Natural killer cell (primary cell): ENCODE measurements at regions not wholly inside any gene's neighbourhood (a gene's known extent, or its start where the extent isn't known, plus 50 kb on each side); places are given as distances from the start of the nearest gene placed in this dataset.
"Not testable (repeated sequence)": the region's sequence is repeated elsewhere in the genome, so short reads cannot be mapped to it uniquely, and the experiment has no call there.

Source experiments
- ATAC-seq, 3 donors: fragments of 150-1000 bp in 2 of 3; fragments of 200-7000 bp in 1 of 3; cut with Tn5 transposase; 1 replicate in 1 of 3; 2 replicates in 2 of 3; pipeline ENCODE4 v1.10.0; 2021; ENCODE audit warnings: mild to moderate bottlenecking in 2 of 3, moderate library complexity in 2 of 3
- DNase-seq, 2 donors: peaks; one replicate each; pipeline versions ENCODE4 v3.0.0 to v3.0.0-alpha.2; 2013 to 2021; ENCODE audit warnings: mixed read lengths in 1 of 2
- H3K27ac ChIP-seq: one replicate; pipeline ENCODE4 v1.5.1; 2013; ENCODE audit warnings: mild to moderate bottlenecking, low read length
- H3K27me3 ChIP-seq: one replicate; pipeline ENCODE4 v1.6.1; 2013; ENCODE audit warnings: low read length; ENCODE audit not compliant: control insufficient read depth, insufficient read depth
- H3K36me3 ChIP-seq: one replicate; pipeline ENCODE4 v1.6.1; 2013; ENCODE audit warnings: low read length; ENCODE audit not compliant: control insufficient read depth, insufficient read depth
- H3K4me1 ChIP-seq: one replicate; pipeline ENCODE4 v1.6.1; 2013; ENCODE audit warnings: low read length; ENCODE audit not compliant: control insufficient read depth, insufficient read depth
- H3K4me3 ChIP-seq: one replicate; pipeline ENCODE4 v1.5.1; 2013; ENCODE audit warnings: low read length
- H3K9me3 ChIP-seq: one replicate; pipeline ENCODE4 v1.6.1; 2013; ENCODE audit warnings: low read length; ENCODE audit not compliant: control insufficient read depth, insufficient read depth
- H3K27ac Mint-ChIP-seq, 2 donors: one replicate each; pipeline ENCODE4 v1.8.0; 2022; ENCODE audit warnings: mild to moderate bottlenecking in 2 of 2, mixed read lengths in 2 of 2, moderate library complexity in 1 of 2
- H3K27me3 Mint-ChIP-seq, 2 donors: one replicate each; pipeline ENCODE4 v1.8.0; 2022; ENCODE audit warnings: low read depth in 2 of 2, mixed read lengths in 2 of 2
- H3K36me3 Mint-ChIP-seq: one replicate; pipeline ENCODE4 v1.8.0; 2022; ENCODE audit warnings: mixed read lengths
- H3K4me1 Mint-ChIP-seq, 2 donors: one replicate each; pipeline ENCODE4 v1.8.0; 2022; ENCODE audit warnings: mixed read lengths in 2 of 2
- H3K4me3 Mint-ChIP-seq: one replicate; pipeline ENCODE4 v1.8.0; 2022; ENCODE audit warnings: mild to moderate bottlenecking, moderate library complexity, mixed read lengths
- H3K9me3 Mint-ChIP-seq, 2 donors: one replicate each; pipeline ENCODE4 v1.8.0; 2022; ENCODE audit warnings: mixed read lengths in 2 of 2
- CTCF ChIP-seq: fragments of 200-600 bp; IDR thresholded peaks from one replicate; pipeline ENCODE4 v1.8.0; 2022; ENCODE audit warnings: antibody characterized with exemption
- WGBS: methylation state at CpG from one replicate; pipeline ENCODE4 v1.1.7; 2013; ENCODE audit warnings: missing lambda C conversion rate; ENCODE audit not compliant: insufficient coverage; 5-methylcytosine and 5-hydroxymethylcytosine counted together
- intact Hi-C: fragments of 100-400 bp; cut with micrococcal nuclease; formaldehyde crosslinking; loops from one replicate; pipeline ENCODE4 v1.14.2; 2022

- Mint-ChIP-seq H3K27ac (no peak overlapping the region), H3K4me3 (no peak overlapping the region), H3K27me3 (peaks cover 54 to 55% of the 10 kb centered on the region in 2 donors), H3K36me3 (no peaks in the 10 kb centered on the region), H3K4me1 (peaks cover 0 to 4% of the 10 kb centered on the region in 2 donors), H3K9me3 (no peaks in the 10 kb centered on the region)
- intact Hi-C loops = no loop called here
- Histone ChIP-seq H3K36me3 (no peaks in the 10 kb centered on the region), H3K27ac (no peak overlapping the region), H3K9me3 (no peaks in the 10 kb centered on the region), H3K4me3 (no peak overlapping the region), H3K4me1 (no peaks in the 10 kb centered on the region), H3K27me3 (peaks cover 36% of the 10 kb centered on the region)
- WGBS = 4% methylated on average over 48 of the region's 48 CpGs
- ATAC-seq (no peak), DNase-seq (no peak)
- TF ChIP-seq CTCF = no peak
Observed at GRCh38 chr6:28634761-28635546, 109.3 kb downstream of the GPX5 start.

GRCh38 chr6:28635547-28636158, 110.0 kb downstream of the GPX5 start:
- peaks cover 0 to 4% of the 10 kb centered on the region in 2 donors for H3K4me1 Mint-ChIP-seq
- peaks cover 36% of the 10 kb centered on the region for H3K27me3 ChIP-seq
- H3K27ac Mint-ChIP-seq = no peak overlapping the region
- intact Hi-C loops = no loop called here
- no peak overlapping the region for H3K27ac ChIP-seq
- H3K9me3 Mint-ChIP-seq = no peaks in the 10 kb centered on the region
- H3K4me3 Mint-ChIP-seq = no peak overlapping the region
- 6% methylated on average over 16 of the region's 20 CpGs for WGBS
- no peaks in the 10 kb centered on the region for H3K36me3 Mint-ChIP-seq
- H3K36me3 ChIP-seq = no peaks in the 10 kb centered on the region
- no peak for ATAC-seq
- H3K4me3 ChIP-seq = no peak overlapping the region
- H3K4me1 ChIP-seq = no peaks in the 10 kb centered on the region
- H3K27me3 Mint-ChIP-seq = peaks cover 54 to 55% of the 10 kb centered on the region in 2 donors
- H3K9me3 ChIP-seq = no peaks in the 10 kb centered on the region
- DNase-seq = no peak
- no peak for TF ChIP-seq CTCF

DNA sequence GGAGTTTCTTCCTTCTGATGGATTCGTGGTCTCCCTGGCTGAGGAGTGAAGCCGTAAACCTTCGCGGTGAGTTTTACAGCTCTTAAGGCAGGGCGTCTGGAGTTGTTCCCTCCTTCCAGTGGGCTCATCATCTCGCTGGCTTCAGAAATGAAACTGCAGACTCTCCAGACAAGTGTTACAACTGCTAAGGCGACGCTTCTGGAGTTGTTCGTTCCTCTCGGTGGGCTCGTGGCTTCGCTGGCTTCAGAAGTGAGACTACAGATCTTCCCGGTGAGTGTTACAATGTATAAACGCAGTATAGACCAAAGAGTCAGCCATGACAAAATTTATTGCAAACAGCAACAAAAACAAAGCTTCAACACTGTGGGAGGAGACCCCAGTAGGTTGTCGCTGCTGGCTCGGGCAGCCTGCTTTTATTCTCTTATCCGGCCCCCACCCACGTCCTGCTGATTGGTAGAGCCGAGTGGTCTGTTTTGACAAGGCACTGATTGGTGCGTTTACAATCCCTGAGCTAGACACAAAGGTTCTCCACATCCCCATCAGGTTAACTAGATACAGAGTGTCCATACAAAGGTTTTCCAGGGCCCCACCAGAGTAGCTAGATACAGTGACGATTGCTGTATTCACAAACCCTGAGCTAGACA, 113.2 kb downstream of the GPX5 start:
- H3K27ac Mint-ChIP-seq = no peak overlapping the region
- no peak overlapping the region for H3K27ac ChIP-seq
- 78% methylated on average over 21 of the region's 21 CpGs for WGBS

DNA sequence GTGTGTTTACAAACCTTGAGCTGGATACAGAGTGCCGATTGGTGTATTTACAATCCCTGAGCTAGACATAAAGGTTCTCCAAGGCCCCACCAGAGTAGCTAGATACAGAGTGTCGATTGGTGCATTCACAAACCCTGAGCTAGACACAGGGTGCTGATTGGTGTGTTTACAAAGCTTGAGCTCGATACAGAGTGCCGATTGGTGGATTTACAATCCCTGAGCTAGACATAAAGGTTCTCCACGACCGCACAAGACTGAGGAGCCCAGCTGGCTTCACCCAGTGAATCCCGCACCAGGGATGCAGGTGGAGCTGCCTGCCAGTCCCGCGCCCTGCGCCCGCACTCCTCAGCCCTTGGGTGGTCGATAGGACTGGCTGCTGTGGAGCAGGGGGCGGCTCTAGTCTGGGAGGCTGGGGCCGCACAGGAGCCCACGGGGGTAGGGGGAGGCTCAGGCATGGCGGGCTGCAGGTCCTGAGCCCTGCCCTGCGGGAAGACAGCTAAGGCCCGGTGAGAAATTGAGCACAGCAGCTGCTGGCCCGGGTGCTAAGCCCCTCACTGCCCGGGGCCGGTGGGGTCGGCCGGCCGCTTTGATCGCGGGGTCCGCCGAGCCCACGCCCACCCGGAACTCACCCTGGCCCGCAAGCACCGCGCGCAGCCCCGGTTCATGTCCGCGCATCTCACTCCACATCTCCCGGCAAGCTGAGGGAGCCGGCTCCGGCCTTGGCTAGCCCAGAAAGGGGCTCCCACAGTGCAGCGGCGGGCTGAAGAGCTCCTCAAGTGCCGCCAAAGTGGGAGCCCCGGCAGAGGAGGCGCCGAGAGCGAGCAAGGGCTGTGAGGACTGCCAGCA, 114.0 kb downstream of the GPX5 start:
- peaks cover 45 to 46% of the 10 kb centered on the region in 2 donors for H3K27me3 Mint-ChIP-seq
- H3K27me3 ChIP-seq = peaks cover 24% of the 10 kb centered on the region
- WGBS = 94% methylated on average over 43 of the region's 47 CpGs
- H3K9me3 ChIP-seq, H3K27ac ChIP-seq, H3K4me3 Mint-ChIP-seq, H3K27ac Mint-ChIP-seq, H3K4me1 ChIP-seq, H3K36me3 ChIP-seq, ATAC-seq, H3K4me3 ChIP-seq, intact Hi-C loops, H3K4me1 Mint-ChIP-seq, DNase-seq, H3K9me3 Mint-ChIP-seq, H3K36me3 Mint-ChIP-seq: not testable (repeated sequence)

More for the DNA sequence above, 113.2 kb downstream of the GPX5 start:
- no peaks in the 10 kb centered on the region for H3K9me3 Mint-ChIP-seq
- DNase-seq (no peak), ATAC-seq (no peak)
- no peak overlapping the region for H3K4me3 ChIP-seq
- intact Hi-C loops = no loop called here
- H3K36me3 ChIP-seq = no peaks in the 10 kb centered on the region
- no peak overlapping the region for H3K4me3 Mint-ChIP-seq
- peaks cover 26% of the 10 kb centered on the region for H3K27me3 ChIP-seq
- no peaks in the 10 kb centered on the region for H3K9me3 ChIP-seq
- TF ChIP-seq CTCF = no peak
- peaks cover 53 to 54% of the 10 kb centered on the region in 2 donors for H3K27me3 Mint-ChIP-seq
- no peaks in the 10 kb centered on the region for H3K4me1 ChIP-seq
- H3K4me1 Mint-ChIP-seq = peaks cover 0 to 4% of the 10 kb centered on the region in 2 donors
- no peaks in the 10 kb centered on the region for H3K36me3 Mint-ChIP-seq
